ENCODE measurements at regions not wholly inside any gene's neighbourhood (a gene's known extent, or its start where the extent isn't known, plus 50 kb on each side); places are given as distances from the start of the nearest gene placed in this dataset.

GRCh38 chr18:73843455-73843854 lies 304.2 kb downstream of the FBXO15 start:
- no peak for TF ChIP-seq CTCF (conservative IDR thresholded peaks at IDR 0.05; ENCODE audit: low read length)
- TF ChIP-seq EZH2phosphoT487 (IDR thresholded peaks at IDR 0.05; ENCODE audit: borderline replicate concordance), result no peak

Data from Loucy (cell line).